HG02938 (cell line): ENCODE measurements at regions not wholly inside any gene's neighbourhood (a gene's known extent, or its start where the extent isn't known, plus 50 kb on each side); places are given as distances from the start of the nearest gene placed in this dataset.

Experiments
- ATAC-seq: cut with Tn5 transposase; IDR thresholded peaks from one replicate; pipeline ENCODE4 v1.9.1; 2021; ENCODE audit warnings: mild to moderate bottlenecking, moderate library complexity; ENCODE audit not compliant: unreplicated experiment

GRCh38 chr3:139737682-139738361 is 60.0 kb upstream of the NMNAT3 start:
- no peak for ATAC-seq

- ATAC-seq = no peak
Measured at GRCh38 chr3:139735191-139735590, 57.4 kb upstream of the NMNAT3 start.

- ATAC-seq = no peak
Measured at GRCh38 chr3:139732729-139733128, 55.0 kb upstream of the NMNAT3 start.

GRCh38 chr3:139729300-139729699 is 51.5 kb upstream of the NMNAT3 start:
- no peak for ATAC-seq

- no peak for ATAC-seq
Measured at GRCh38 chr3:139728414-139728813, 50.6 kb upstream of the NMNAT3 start.
